Vagina (tissue), 2 donors: ENCODE measurements at regions not wholly inside any gene's neighbourhood (a gene's known extent, or its start where the extent isn't known, plus 50 kb on each side); places are given as distances from the start of the nearest gene placed in this dataset.

ENCODE experiments used
- DNase-seq, 2 donors: peaks; one replicate each; pipeline ENCODE4 v3.0.0-alpha.2; 2017; ENCODE audit errors: extremely low spot score in 2 of 2
- H3K27ac ChIP-seq: fragments of 200-600 bp; sonication (generic); one replicate; pipeline ENCODE4 v1.5.1; 2019
- H3K27me3 ChIP-seq: fragments of 200-600 bp; sonication (generic); one replicate; pipeline ENCODE4 v1.5.1; 2019
- H3K36me3 ChIP-seq, 2 donors: fragments of 200-600 bp; sonication (generic); one replicate each; pipeline ENCODE4 v1.5.1; 2017 to 2019
- H3K4me1 ChIP-seq: fragments of 200-600 bp; sonication (generic); one replicate; pipeline ENCODE4 v1.5.1; 2019
- H3K4me3 ChIP-seq, 2 donors: fragments of 200-600 bp; sonication (generic); 1 replicate in 1 of 2; 2 replicates in 1 of 2; pipeline ENCODE4 v1.5.1; 2016 to 2019
- H3K9me3 ChIP-seq: fragments of 200-600 bp; sonication (generic); one replicate; pipeline ENCODE4 v1.5.1; 2019
- POLR2A ChIP-seq, 2 donors: fragments of 450-650 bp; IDR thresholded peaks; one replicate each; pipeline ENCODE4 v1.6.1; 2017; ENCODE audit warnings: antibody characterized with exemption in 2 of 2, mild to moderate bottlenecking in 2 of 2, moderate library complexity in 2 of 2
- POLR2AphosphoS5 ChIP-seq, 2 donors: sonication (generic); formaldehyde crosslinking; IDR thresholded peaks; one replicate each; pipeline ENCODE4 v1.9.0; 2017; ENCODE audit warnings: antibody characterized with exemption in 2 of 2, mild to moderate bottlenecking in 2 of 2, low read depth in 1 of 2; ENCODE audit not compliant: insufficient read depth in 1 of 2
- intact Hi-C: fragments of 100-400 bp; cut with DNase I; formaldehyde crosslinking; loops from one replicate; pipeline ENCODE4 v1.15.1; 2023
- TF ChIP-seq, protein P1 (sequence below), 3 experiments: fragments of 450-650 bp in 2 of 3; fragments of 200-600 bp in 1 of 3; sonication (generic) in 1 of 3; IDR thresholded peaks; one replicate each; pipeline ENCODE4 v1.5.1; 2017 to 2019; ENCODE audit warnings: antibody characterized with exemption in 3 of 3, mild to moderate bottlenecking in 2 of 3, moderate library complexity in 2 of 3

DNA sequence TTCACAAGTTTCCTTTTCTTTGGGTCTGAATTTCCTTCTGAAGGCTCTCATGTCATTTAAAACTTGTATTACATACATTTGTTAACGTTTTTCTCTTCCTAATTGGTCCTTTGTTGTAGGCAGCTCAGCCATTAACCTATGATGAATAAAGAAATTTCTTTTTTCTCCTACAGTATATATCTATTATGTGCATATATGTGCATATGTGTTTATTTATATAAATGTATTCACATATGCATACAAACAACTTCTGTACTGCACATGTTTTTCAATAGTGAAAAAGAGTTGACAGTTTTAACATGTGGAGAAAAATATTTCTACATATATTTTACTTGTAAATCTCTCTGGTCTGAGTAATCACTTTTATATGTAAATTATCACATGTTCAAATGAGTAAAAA is 1674.9 kb upstream of the PCDH20 start:
- H3K27me3 ChIP-seq = no peaks in the 10 kb centered on the region
- no peak overlapping the region for H3K27ac ChIP-seq
- no peak for DNase-seq
- intact Hi-C loops = no loop called here
- H3K4me3 ChIP-seq = no peak overlapping the region
- TF ChIP-seq, protein P1, sequence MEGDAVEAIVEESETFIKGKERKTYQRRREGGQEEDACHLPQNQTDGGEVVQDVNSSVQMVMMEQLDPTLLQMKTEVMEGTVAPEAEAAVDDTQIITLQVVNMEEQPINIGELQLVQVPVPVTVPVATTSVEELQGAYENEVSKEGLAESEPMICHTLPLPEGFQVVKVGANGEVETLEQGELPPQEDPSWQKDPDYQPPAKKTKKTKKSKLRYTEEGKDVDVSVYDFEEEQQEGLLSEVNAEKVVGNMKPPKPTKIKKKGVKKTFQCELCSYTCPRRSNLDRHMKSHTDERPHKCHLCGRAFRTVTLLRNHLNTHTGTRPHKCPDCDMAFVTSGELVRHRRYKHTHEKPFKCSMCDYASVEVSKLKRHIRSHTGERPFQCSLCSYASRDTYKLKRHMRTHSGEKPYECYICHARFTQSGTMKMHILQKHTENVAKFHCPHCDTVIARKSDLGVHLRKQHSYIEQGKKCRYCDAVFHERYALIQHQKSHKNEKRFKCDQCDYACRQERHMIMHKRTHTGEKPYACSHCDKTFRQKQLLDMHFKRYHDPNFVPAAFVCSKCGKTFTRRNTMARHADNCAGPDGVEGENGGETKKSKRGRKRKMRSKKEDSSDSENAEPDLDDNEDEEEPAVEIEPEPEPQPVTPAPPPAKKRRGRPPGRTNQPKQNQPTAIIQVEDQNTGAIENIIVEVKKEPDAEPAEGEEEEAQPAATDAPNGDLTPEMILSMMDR (IDR thresholded peaks at IDR 0.05) = no peak
- TF ChIP-seq POLR2A (IDR thresholded peaks at IDR 0.05) (no peak), POLR2AphosphoS5 (IDR thresholded peaks at IDR 0.05; ENCODE audit: insufficient read depth in 1 of 2, low read depth in 1 of 2) (no peak)
- H3K4me1 ChIP-seq = no peaks in the 10 kb centered on the region
- no peaks in the 10 kb centered on the region for H3K36me3 ChIP-seq
- H3K9me3 ChIP-seq = no peaks in the 10 kb centered on the region

DNA sequence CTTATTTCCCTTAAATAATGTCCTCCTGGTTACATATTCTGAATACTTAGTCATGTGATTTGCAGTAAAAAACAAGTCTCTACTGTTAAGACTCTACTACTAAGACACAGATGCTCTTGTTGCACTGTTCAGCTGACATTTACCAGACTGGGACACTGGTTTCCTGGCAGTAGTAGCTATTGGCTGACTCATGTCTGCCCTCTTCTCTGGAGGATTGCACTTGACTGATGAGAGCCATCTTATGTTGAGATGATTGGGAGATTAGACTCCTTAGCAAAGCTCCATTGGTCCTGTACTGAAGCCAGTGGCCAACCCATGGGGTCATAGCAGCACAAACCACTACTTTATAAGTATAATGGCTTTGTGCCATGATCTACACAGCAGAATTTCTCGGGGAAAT is 1672.6 kb upstream of the PCDH20 start:
- no peaks in the 10 kb centered on the region for H3K4me1 ChIP-seq
- H3K27ac ChIP-seq = no peak overlapping the region
- TF ChIP-seq POLR2A (IDR thresholded peaks at IDR 0.05) (no peak), POLR2AphosphoS5 (IDR thresholded peaks at IDR 0.05; ENCODE audit: insufficient read depth in 1 of 2, low read depth in 1 of 2) (no peak)
- TF ChIP-seq, protein P1 (IDR thresholded peaks at IDR 0.05) = no peak
- no peaks in the 10 kb centered on the region for H3K27me3 ChIP-seq
- no peaks in the 10 kb centered on the region for H3K9me3 ChIP-seq
- intact Hi-C loops = no loop called here
- DNase-seq = no peak
- H3K36me3 ChIP-seq = no peaks in the 10 kb centered on the region
- H3K4me3 ChIP-seq = no peak overlapping the region

DNA sequence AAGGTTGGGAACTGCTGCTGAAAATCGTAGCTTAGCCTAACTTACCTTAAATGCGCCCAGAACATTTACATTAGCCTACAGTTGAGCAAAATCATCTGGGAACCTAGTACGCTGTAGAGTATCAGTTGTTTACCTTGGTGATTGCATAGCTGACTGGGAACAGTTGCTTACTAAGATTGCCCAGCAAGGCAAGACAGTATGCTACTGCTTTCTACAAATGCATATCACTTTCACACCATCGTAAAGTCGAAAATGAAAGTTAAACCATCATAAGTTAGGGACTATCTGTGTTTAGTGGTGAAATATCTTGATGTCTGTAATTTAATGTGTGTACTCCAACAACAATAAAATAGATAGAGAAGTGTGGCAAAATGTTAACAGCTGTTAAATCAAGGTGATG is 1670.6 kb upstream of the PCDH20 start:
- H3K9me3 ChIP-seq = no peaks in the 10 kb centered on the region
- TF ChIP-seq, protein P1 (IDR thresholded peaks at IDR 0.05) = no peak
- no peak for TF ChIP-seq POLR2AphosphoS5 (IDR thresholded peaks at IDR 0.05; ENCODE audit: insufficient read depth in 1 of 2, low read depth in 1 of 2)
- TF ChIP-seq POLR2A (IDR thresholded peaks at IDR 0.05) = no peak

DNA sequence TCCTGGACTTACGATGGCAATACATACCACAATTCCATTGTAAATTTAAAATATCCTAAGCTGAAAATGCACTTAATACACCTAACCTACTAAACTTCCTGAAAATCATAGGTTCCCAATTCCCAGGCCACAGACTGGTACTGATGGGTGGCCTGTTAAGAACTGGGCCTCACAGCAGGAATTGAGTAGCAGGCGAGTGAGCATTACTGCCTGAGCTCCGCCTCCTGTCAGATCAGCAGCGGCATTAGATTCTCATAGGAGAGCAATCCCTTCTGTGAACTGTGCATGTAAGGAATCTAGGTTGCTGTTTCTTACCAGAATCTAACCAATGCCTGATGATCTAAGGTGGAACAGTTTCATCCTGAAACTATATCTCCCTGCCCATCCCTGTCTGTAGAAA is 1670.2 kb upstream of the PCDH20 start:
- Histone ChIP-seq H3K4me3 (no peak overlapping the region), H3K27me3 (no peaks in the 10 kb centered on the region), H3K36me3 (no peaks in the 10 kb centered on the region), H3K27ac (no peak overlapping the region), H3K4me1 (no peaks in the 10 kb centered on the region), H3K9me3 (no peaks in the 10 kb centered on the region)
- TF ChIP-seq POLR2AphosphoS5 (IDR thresholded peaks at IDR 0.05; ENCODE audit: insufficient read depth in 1 of 2, low read depth in 1 of 2) (no peak), POLR2A (IDR thresholded peaks at IDR 0.05) (no peak)
- TF ChIP-seq, protein P1 (IDR thresholded peaks at IDR 0.05) = no peak
- intact Hi-C loops = no loop called here
- DNase-seq = no peak

More for the DNA sequence above, 1670.6 kb upstream of the PCDH20 start:
- Histone ChIP-seq H3K27me3 (no peaks in the 10 kb centered on the region), H3K36me3 (no peaks in the 10 kb centered on the region), H3K4me1 (no peaks in the 10 kb centered on the region), H3K27ac (no peak overlapping the region), H3K4me3 (no peak overlapping the region)
- intact Hi-C loops = no loop called here
- DNase-seq = no peak

DNA sequence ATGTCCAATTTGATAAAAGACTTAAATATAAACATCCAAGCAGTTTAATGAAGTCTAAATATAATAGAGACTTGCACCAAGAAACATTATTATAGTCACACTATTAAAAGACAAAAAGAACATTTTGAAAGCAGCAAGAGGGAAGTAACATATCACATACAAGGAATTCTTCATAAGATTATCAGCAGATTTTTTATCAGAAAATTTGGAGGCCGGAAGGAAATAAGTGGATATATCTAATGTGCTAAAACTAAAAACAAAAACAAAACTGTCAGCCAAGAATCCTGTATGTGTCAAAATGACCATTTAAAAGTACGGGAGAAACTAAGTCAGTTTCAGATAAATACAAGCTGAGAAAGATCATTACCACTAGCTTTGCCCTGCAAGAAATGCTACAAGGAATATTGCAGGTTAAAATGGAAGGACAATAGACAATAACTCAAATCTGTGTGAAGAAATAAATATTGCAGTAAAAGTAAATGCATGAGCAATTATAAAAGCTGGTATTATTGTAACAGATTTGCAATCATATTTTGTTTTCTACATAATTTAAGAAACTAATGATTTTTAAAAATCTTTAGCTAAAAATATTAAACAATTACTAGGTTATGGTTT is 1665.9 kb upstream of the PCDH20 start:
- TF ChIP-seq, protein P1 (IDR thresholded peaks at IDR 0.05) = no peak
- TF ChIP-seq POLR2AphosphoS5 (IDR thresholded peaks at IDR 0.05; ENCODE audit: insufficient read depth in 1 of 2, low read depth in 1 of 2) = no peak
- no peak for TF ChIP-seq POLR2A (IDR thresholded peaks at IDR 0.05)

More for the DNA sequence above, 1665.9 kb upstream of the PCDH20 start:
- Histone ChIP-seq H3K9me3 (no peaks in the 10 kb centered on the region), H3K4me1 (no peaks in the 10 kb centered on the region), H3K27me3 (no peaks in the 10 kb centered on the region), H3K36me3 (no peaks in the 10 kb centered on the region), H3K4me3 (no peak overlapping the region), H3K27ac (no peak overlapping the region)
- intact Hi-C loops = no loop called here
- no peak for DNase-seq
